Fibroblast of the aortic adventitia (primary cell): ENCODE measurements at regions not wholly inside any gene's neighbourhood (a gene's known extent, or its start where the extent isn't known, plus 50 kb on each side); places are given as distances from the start of the nearest gene placed in this dataset.

Experiments
- DNase-seq: peaks from one replicate; pipeline ENCODE4 v3.0.0-alpha.2; 2010; ENCODE audit warnings: low read depth
- H3K4me3 ChIP-seq: 2 replicates; pipeline ENCODE4 v1.5.1; 2011; ENCODE audit warnings: low read depth, mild to moderate bottlenecking, control low read depth, low read length, moderate library complexity
- TF ChIP-seq, protein P1 (sequence below): IDR thresholded peaks from 2 replicates; pipeline ENCODE4 v1.5.1; 2011; ENCODE audit warnings: mild to moderate bottlenecking, low read length, control low read depth, inconsistent platforms; ENCODE audit not compliant: insufficient read depth

DNA sequence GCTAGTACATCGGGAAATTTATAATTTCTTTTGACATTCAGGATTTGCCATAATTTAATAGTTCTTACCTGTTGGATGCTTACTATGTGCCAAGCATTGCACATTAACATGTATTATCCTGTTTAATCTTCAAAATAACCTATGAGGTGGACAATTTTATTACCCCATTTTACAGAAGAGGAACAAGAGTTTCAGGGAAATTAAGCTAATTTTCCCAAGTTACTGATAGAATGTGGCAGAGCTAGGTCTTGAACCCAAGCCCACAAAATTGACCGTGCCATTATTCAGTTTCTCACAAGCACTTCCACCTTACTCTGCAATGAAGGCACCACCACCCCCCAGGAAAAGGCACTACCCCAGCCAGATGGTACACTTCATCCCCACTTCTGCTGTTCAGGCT, 161.1 kb upstream of the PLEKHG7 start:
- H3K4me3 ChIP-seq = no peak overlapping the region

DNA sequence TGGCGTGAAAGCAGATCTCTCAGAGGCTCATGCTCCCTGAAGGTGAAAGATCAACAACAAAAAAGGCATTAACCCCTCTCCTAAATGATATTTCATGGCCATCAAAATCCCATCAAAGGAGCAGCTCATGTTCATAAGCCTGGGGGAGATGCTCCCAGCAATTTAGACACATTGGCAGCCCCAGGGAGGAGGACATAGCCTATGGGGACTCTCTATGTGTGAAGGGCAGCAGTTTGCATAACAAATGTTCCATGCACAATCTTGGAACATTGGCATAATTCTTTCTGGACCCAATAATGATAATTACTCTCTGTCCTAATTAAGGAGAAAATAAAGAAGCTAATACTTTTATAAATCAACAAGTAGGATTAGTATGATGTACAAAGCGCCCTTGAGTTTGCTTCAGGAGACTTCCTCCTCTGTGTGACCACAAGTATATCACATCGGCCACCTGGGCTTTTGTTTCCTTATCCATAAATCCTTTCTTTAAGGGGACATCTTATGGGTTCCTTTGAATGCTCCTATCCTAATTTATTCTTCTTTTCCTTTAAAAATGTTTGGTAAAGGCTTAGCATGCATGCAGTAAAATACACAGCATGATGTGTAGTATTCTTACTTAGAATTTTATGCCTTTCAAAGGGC, 161.9 kb upstream of the PLEKHG7 start:
- no peak for DNase-seq
- no peak overlapping the region for H3K4me3 ChIP-seq
- TF ChIP-seq, protein P1, sequence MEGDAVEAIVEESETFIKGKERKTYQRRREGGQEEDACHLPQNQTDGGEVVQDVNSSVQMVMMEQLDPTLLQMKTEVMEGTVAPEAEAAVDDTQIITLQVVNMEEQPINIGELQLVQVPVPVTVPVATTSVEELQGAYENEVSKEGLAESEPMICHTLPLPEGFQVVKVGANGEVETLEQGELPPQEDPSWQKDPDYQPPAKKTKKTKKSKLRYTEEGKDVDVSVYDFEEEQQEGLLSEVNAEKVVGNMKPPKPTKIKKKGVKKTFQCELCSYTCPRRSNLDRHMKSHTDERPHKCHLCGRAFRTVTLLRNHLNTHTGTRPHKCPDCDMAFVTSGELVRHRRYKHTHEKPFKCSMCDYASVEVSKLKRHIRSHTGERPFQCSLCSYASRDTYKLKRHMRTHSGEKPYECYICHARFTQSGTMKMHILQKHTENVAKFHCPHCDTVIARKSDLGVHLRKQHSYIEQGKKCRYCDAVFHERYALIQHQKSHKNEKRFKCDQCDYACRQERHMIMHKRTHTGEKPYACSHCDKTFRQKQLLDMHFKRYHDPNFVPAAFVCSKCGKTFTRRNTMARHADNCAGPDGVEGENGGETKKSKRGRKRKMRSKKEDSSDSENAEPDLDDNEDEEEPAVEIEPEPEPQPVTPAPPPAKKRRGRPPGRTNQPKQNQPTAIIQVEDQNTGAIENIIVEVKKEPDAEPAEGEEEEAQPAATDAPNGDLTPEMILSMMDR = no peak

More for the DNA sequence above, 161.1 kb upstream of the PLEKHG7 start:
- TF ChIP-seq, protein P1 = no peak
- no peak for DNase-seq

DNA sequence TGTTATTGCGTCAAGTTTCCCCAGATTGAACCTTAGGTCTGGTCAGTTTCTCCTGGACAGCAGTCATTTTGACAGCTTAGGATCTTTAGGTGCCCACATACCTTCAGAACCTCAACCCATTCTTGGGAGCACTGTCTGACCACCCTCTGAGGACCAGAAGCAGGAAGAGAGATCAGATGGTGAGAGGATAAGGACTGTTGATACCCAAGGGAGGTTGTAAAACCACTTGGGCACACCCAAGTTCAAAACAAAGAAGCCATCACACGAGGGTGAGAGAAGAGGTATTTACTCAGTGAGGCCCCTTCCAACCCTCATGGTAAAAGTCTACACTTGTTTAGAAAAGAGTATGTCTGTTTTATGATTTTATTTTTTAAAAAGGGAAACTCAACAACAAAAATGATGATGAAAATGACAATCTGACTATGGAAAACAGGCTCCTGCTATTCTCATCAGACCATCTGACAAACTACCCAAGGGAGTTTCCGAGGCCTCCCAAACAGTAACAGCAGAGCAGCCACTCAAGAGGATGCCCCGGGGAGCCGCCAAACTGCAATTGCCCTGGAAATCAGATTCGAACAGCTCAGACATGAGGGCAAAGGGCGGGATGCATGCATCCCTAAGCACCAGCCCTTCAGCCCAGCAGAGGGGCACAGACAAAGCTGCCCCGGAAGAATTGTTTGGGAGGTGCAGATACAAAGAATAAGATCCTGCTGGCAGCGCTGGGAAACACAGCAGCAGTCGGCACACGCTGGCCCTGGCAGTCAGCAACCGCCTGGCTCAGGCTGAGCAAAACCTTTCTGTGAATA, 162.6 kb upstream of the PLEKHG7 start:
- DNase-seq = no peak
- no peak overlapping the region for H3K4me3 ChIP-seq
- TF ChIP-seq, protein P1 = no peak

DNA sequence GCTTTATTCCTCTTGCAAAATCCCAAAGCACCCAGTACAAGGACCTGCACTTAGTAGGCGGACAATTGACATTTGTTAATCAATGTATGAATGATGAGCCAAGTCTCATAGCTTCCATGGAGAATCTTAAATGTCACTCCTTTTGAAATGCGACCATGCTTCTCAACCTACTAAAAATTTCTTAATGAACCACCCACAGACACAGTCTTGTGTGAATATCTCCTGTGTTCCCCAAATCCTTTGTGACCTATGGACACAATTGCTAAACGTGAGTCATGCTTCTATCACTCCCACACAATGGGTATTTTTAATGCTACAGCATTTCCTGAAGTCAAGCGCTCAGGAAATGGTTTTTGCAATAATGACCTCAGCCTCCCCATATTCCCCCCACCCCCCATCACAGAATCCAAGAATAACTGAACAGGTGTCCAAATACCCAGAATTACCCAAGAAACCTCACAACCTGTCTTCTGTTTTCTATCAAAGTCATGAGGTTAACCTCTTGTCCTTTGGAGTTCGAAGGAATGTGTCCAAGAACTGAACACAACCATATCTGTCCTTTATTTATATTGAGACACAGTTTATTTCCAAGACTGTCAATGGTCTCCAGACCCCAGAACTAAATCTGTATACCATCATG, 163.6 kb upstream of the PLEKHG7 start:
- H3K4me3 ChIP-seq = no peak overlapping the region
- TF ChIP-seq, protein P1 = no peak
- DNase-seq = peak; percentile 89

DNA sequence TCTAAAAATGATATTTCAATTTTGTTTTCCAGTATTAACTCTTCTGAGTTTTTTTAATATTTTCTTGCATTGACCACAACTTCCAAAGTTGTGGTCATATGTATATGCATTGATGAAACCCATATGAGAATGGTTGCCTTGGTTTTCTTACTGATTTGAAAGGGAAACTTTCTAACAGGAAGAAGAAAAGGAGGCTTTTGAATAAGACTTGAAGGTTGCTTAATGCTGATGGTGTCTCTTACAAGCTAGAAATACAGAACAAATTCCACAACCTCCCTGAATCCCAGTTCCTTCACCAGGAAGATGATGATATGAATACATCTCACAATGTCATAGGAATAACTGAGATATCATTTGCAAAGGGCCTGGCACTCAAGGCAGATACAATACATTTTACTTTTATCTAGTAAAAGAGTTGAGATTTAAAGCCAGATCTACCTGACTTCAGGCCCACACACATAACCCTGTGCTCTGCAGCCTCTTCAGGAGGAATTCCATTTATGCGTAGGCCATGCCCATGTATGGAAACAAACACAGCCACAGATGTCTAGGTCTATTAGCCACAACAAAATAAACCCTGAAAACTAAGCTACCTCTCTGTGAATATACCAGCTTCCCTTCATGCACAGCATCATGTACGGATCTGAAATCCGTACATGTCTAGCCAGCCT, 165.4 kb upstream of the PLEKHG7 start:
- no peak for DNase-seq
- H3K4me3 ChIP-seq = no peak overlapping the region
- TF ChIP-seq, protein P1 = no peak

DNA sequence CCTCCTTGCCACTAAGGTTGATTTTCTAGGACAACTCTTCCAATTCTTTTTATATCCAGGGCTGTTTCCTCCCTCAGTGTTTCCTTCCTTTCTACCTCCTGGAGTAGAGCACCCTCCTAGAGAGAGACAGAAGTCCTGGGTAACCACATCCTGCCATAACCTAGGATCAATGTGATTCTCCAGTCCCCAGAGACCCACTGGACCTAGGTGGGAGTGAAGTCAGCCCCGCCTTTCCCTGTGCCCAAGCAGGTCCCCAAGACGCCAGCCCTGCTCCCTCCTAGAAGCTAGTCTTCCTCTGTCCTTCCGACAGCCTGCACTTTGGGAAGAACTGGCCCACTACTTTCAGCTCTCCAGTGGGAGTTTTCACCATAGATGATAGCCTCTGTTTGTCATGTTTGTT, 166.8 kb upstream of the PLEKHG7 start:
- H3K4me3 ChIP-seq = no peak overlapping the region
- TF ChIP-seq, protein P1 = no peak
- no peak for DNase-seq
